Lung (tissue), 11 donors: ENCODE measurements at regions not wholly inside any gene's neighbourhood (a gene's known extent, or its start where the extent isn't known, plus 50 kb on each side); places are given as distances from the start of the nearest gene placed in this dataset.

Source experiments
- ATAC-seq: fragments of 200-7000 bp; cut with Tn5 transposase; one replicate; pipeline ENCODE4 v1.9.1; 2020; ENCODE audit warnings: moderate number of reproducible peaks; ENCODE audit not compliant: insufficient read depth, low FRiP score
- DNase-seq, 3 donors: peaks; one replicate each; pipeline ENCODE4 v3.0.0-alpha.2; 2013 to 2017
- H3K27ac ChIP-seq, 2 donors: one replicate each; pipeline ENCODE4 v1.5.1; 2013; ENCODE audit warnings: mild to moderate bottlenecking in 2 of 2, moderate library complexity in 2 of 2, control low read depth in 1 of 2, inconsistent platforms in 1 of 2, low read depth in 1 of 2, low read length in 1 of 2
- H3K27me3 ChIP-seq, 3 donors: one replicate each; pipeline ENCODE4 v1.5.1; 2013; ENCODE audit warnings: low read length in 2 of 3; ENCODE audit not compliant: control insufficient read depth in 3 of 3, insufficient read depth in 3 of 3
- H3K36me3 ChIP-seq, 4 donors: one replicate each; pipeline ENCODE4 v1.5.1; 2013; ENCODE audit warnings: low read length in 4 of 4, mild to moderate bottlenecking in 1 of 4, moderate library complexity in 1 of 4; ENCODE audit not compliant: control insufficient read depth in 4 of 4, insufficient read depth in 4 of 4
- H3K4me1 ChIP-seq, 5 donors: one replicate each; pipeline ENCODE4 v1.5.1; 2013; ENCODE audit warnings: low read length in 5 of 5, mild to moderate bottlenecking in 2 of 5, moderate library complexity in 1 of 5; ENCODE audit not compliant: control insufficient read depth in 5 of 5, insufficient read depth in 5 of 5
- H3K4me3 ChIP-seq: one replicate; pipeline ENCODE4 v1.5.1; 2013; ENCODE audit warnings: mild to moderate bottlenecking, control low read depth, moderate library complexity
- H3K9ac ChIP-seq, 2 donors: one replicate each; pipeline ENCODE4 v1.5.1; 2013; ENCODE audit warnings: low read length in 2 of 2, control low read depth in 1 of 2; ENCODE audit not compliant: insufficient read depth in 1 of 2
- H3K9me3 ChIP-seq, 4 donors: one replicate each; pipeline ENCODE4 v1.5.1; 2013; ENCODE audit warnings: low read length in 3 of 4, mild to moderate bottlenecking in 1 of 4, moderate library complexity in 1 of 4; ENCODE audit not compliant: control insufficient read depth in 4 of 4, insufficient read depth in 3 of 4
- WGBS, 2 donors: extraction: QIAGEN DNeasy Blood & Tissue Kit; methylation state at CpG; one replicate each; pipeline ENCODE4 v1.1.7; 2013; 5-methylcytosine and 5-hydroxymethylcytosine counted together
- TF ChIP-seq, protein P1 (sequence below): IDR thresholded peaks from 2 replicates; pipeline ENCODE4 v1.5.1; 2012; ENCODE audit warnings: mild to moderate bottlenecking; ENCODE audit errors: control extremely low read depth, extremely low read depth
- donor health status: control.
- donor health status: control.
- donor health status: Bipolar disorder and iron deficiency.
- donor health status: healthy.
- donor health status: DM: yes; HTN: yes; CAD: no.

DNA sequence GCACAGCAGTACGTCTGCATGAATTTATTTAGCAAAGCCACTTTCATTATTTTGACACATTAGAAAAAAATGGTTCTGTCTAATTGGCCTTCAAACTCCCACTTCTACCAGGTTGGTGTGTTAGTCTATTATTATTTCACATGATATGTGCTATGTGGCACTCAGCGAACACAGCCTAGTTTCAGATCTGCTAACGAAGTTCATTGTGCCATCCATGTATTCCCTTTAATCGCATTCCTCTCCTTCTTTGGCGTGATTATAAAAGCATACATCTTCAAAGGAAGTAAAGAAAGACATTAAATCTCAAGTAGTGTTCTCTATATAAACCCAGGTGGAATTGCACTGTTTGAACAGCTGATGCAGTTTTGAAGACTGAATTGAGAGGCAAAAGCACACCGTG is 96.4 kb upstream of the CACNA2D1 start:
- WGBS, 2 donors = 85 to 89% methylated on average over 6 of the region's 6 CpGs
- DNase-seq (no peak), ATAC-seq (no peak)
- H3K27ac ChIP-seq = no peak overlapping the region
- H3K36me3 ChIP-seq = no peaks in the 10 kb centered on the region
- no peaks in the 10 kb centered on the region for H3K27me3 ChIP-seq
- TF ChIP-seq, protein P1, sequence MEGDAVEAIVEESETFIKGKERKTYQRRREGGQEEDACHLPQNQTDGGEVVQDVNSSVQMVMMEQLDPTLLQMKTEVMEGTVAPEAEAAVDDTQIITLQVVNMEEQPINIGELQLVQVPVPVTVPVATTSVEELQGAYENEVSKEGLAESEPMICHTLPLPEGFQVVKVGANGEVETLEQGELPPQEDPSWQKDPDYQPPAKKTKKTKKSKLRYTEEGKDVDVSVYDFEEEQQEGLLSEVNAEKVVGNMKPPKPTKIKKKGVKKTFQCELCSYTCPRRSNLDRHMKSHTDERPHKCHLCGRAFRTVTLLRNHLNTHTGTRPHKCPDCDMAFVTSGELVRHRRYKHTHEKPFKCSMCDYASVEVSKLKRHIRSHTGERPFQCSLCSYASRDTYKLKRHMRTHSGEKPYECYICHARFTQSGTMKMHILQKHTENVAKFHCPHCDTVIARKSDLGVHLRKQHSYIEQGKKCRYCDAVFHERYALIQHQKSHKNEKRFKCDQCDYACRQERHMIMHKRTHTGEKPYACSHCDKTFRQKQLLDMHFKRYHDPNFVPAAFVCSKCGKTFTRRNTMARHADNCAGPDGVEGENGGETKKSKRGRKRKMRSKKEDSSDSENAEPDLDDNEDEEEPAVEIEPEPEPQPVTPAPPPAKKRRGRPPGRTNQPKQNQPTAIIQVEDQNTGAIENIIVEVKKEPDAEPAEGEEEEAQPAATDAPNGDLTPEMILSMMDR = no peak
- no peaks in the 10 kb centered on the region for H3K4me1 ChIP-seq
- no peak overlapping the region for H3K9ac ChIP-seq
- H3K4me3 ChIP-seq = no peak overlapping the region
- no peaks in the 10 kb centered on the region for H3K9me3 ChIP-seq

DNA sequence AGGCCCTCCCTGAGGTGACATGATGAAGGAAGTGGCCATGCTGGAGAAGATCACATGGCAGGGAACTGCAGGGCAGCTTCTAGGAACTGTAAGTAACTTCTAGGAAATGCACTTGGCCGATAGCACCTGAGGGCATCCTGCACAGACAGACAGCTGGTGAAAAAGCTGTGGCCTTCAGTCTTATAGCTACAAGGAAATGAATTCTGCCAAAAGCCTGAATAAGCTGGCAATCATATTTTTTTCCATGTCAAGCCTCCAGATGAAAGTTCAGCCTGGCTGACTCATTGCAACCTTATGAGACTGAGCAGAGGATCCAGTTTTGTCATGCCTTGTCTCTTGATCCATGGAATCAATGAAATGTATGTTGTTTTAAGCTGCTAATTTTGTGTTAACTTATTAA is 91.1 kb upstream of the CACNA2D1 start:
- 68 to 73% methylated on average over 1 of the region's 1 CpG for WGBS, 2 donors

DNA sequence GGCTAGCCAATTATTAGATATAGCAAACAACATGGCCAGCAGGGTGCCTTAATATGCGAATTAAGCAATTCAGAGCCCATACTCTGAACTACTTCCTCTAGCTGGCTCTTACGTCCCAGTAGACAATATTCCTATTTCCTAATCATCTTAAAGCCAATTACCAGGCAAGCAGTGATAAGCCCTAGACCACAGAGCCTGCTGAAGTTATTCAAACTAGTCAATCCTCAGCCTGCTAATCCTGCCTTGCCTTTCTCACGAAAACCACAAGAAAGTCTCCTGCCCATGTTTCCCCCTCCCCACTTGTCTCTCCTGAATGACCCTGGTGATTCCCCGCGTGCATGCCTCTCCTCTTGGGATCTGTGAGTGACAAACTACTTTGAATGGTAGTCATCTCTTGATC is 86.8 kb upstream of the CACNA2D1 start:
- H3K4me1 ChIP-seq = no peaks in the 10 kb centered on the region
- H3K9me3 ChIP-seq = no peaks in the 10 kb centered on the region
- H3K4me3 ChIP-seq = no peak overlapping the region
- TF ChIP-seq, protein P1 = no peak
- H3K36me3 ChIP-seq = no peaks in the 10 kb centered on the region
- 68 to 73% methylated on average over 5 of the region's 5 CpGs for WGBS, 2 donors
- H3K9ac ChIP-seq = no peak overlapping the region
- H3K27ac ChIP-seq = no peak overlapping the region
- DNase-seq (no peak), ATAC-seq (no peak)
- H3K27me3 ChIP-seq = no peaks in the 10 kb centered on the region

More for the DNA sequence above, 91.1 kb upstream of the CACNA2D1 start:
- no peaks in the 10 kb centered on the region for H3K9me3 ChIP-seq
- no peaks in the 10 kb centered on the region for H3K36me3 ChIP-seq
- ATAC-seq (no peak), DNase-seq (no peak)
- TF ChIP-seq, protein P1 = no peak
- no peaks in the 10 kb centered on the region for H3K27me3 ChIP-seq
- no peaks in the 10 kb centered on the region for H3K4me1 ChIP-seq
- H3K4me3 ChIP-seq = no peak overlapping the region
- H3K27ac ChIP-seq = no peak overlapping the region
- H3K9ac ChIP-seq = no peak overlapping the region

DNA sequence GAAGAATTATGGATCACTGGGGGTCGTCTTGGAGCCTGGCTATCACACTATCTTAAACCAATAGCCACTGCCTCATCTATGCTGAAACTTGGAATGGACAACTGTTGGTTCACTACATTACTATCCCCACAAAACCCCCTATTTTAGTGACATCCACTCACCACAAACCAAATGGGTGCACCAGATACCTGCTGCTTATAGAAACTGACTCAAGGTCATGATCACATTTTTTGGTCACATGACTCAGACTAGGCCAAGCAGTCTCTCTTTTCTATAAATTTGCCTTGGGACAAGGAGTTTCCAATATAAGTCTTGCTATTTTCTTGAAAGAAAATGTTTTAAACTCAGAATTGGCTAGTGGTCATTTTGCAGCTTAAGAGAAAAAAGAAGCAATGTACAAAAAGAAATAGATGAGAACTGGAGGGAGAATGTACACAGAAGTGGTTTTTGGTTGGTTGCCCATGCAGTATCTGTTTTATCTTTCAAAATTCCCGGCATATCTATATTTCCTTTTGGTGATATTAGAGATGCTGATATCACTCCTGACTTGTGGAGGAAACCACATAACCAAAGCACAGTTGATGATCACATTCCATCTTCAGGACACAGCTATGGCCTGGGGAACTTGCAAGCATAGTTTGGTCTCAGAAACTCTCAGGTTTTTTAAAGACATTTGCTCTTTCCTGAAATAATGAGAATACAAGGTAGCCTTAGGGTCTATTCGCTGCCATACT is 85.2 kb upstream of the CACNA2D1 start:
- Histone ChIP-seq H3K36me3 (no peaks in the 10 kb centered on the region), H3K4me3 (no peak overlapping the region), H3K4me1 (no peaks in the 10 kb centered on the region), H3K27me3 (no peaks in the 10 kb centered on the region), H3K9me3 (no peaks in the 10 kb centered on the region), H3K27ac (no peak overlapping the region), H3K9ac (no peak overlapping the region)
- ATAC-seq (no peak), DNase-seq (no peak)
- TF ChIP-seq, protein P1 = no peak
- WGBS, 2 donors = 72 to 73% methylated on average over 3 of the region's 3 CpGs
